HCT116 (cell line): ENCODE measurements at regions not wholly inside any gene's neighbourhood (a gene's known extent, or its start where the extent isn't known, plus 50 kb on each side); places are given as distances from the start of the nearest gene placed in this dataset.

Experiments
- ATAC-seq: fragments of 200-7000 bp; cut with Tn5 transposase; 2 replicates; pipeline ENCODE4 v1.9.1; 2020; ENCODE audit warnings: mild to moderate bottlenecking, moderate library complexity
- BruUV-seq: library from RNA; stranded (reverse); fragments of 400-500 nt; replicated peaks from 2 replicates; lab custom pipeline; 2021; lab: Mats Ljungman, UMichigan
- CTCF ChIA-PET: fragments of 300-600 bp; sonication (Branson Sonifier 250); formaldehyde crosslinking; loops from one replicate; lab custom pipeline; 2021; ENCODE audit warnings: antibody characterized with exemption; lab: Charles Lee
- POLR2A ChIA-PET: fragments of 300-600, 350-600 bp; sonication (Branson Sonifier 250); formaldehyde crosslinking; loops from one replicate; lab custom pipeline; 2021; ENCODE audit warnings: antibody characterized with exemption; lab: Charles Lee
- RAD21 ChIA-PET, 2 experiments: fragments of 300-600 bp; sonication (Branson Sonifier 250); formaldehyde crosslinking; loops; one replicate each; lab custom pipeline; 2023; ENCODE audit warnings: low total read pairs in 2 of 2; ENCODE audit not compliant: uncharacterized antibody in 2 of 2, unreplicated experiment in 2 of 2, low non-redundant PET in 1 of 2; lab: Charles Lee
- DNase-seq: peaks from one replicate; pipeline ENCODE4 v3.0.0-alpha.2; 2010; ENCODE audit warnings: low read depth, low spot score
- H2AFZ ChIP-seq: fragments of 200-600 bp; shearing (Covaris generic), sonication (generic); 2 replicates; pipeline ENCODE4 v1.6.1; 2017; ENCODE audit warnings: low read depth, mixed run types, mixed read lengths, antibody characterized with exemption, low read length; ENCODE audit not compliant: poor library complexity, severe bottlenecking
- H3K27ac ChIP-seq: 2 replicates; pipeline ENCODE4 v1.5.1; 2012; ENCODE audit warnings: low read depth, low read length
- H3K27me3 ChIP-seq: fragments of 200-600 bp; sonication (generic); 2 replicates; pipeline ENCODE4 v1.6.1; 2016; ENCODE audit warnings: mixed run types, low read length, mixed read lengths; ENCODE audit not compliant: insufficient read depth
- H3K36me3 ChIP-seq, 2 experiments: fragments of 200-500 bp in 1 of 2; fragments of 200-600 bp in 1 of 2; sonication (Bioruptor generic) in 1 of 2; sonication (generic) in 1 of 2; 2 replicates each; pipeline versions ENCODE4 v1.5.1 to v1.6.1; 2014 to 2016; ENCODE audit warnings: low read length in 2 of 2, inconsistent platforms in 1 of 2, mixed read lengths in 1 of 2, mixed run types in 1 of 2; ENCODE audit not compliant: insufficient read depth in 2 of 2, control insufficient read depth in 1 of 2
- H3K4me1 ChIP-seq, 2 experiments: fragments of 200-600 bp in 1 of 2; sonication (generic) in 1 of 2; 2 replicates each; pipeline versions ENCODE4 v1.5.1 to v1.6.1; 2012 to 2017; ENCODE audit warnings: low read length in 2 of 2, inconsistent platforms in 1 of 2, mild to moderate bottlenecking in 1 of 2, mixed read lengths in 1 of 2, mixed run types in 1 of 2, moderate library complexity in 1 of 2; ENCODE audit not compliant: insufficient read depth in 2 of 2, control insufficient read depth in 1 of 2
- H3K4me2 ChIP-seq: fragments of 200-600 bp; sonication (generic); 2 replicates; pipeline ENCODE4 v1.6.1; 2017; ENCODE audit warnings: mixed run types, low read length, mixed read lengths
- H3K4me3 ChIP-seq, 2 experiments: fragments of 200-600 bp in 1 of 2; sonication (generic) in 1 of 2; replicated peaks in 1 of 2; 2 replicates each; pipeline ENCODE4 v1.5.1; 2011 to 2016; ENCODE audit warnings: low read length in 2 of 2, control low read depth in 1 of 2, low read depth in 1 of 2, mild to moderate bottlenecking in 1 of 2, mixed read lengths in 1 of 2, mixed run types in 1 of 2
- H3K79me2 ChIP-seq: fragments of 200-600 bp; sonication (generic); 2 replicates; pipeline ENCODE4 v1.6.1; 2017; ENCODE audit warnings: mild to moderate bottlenecking, mixed run types, low read length, moderate library complexity, mixed read lengths; ENCODE audit not compliant: insufficient read depth
- H3K9ac ChIP-seq: fragments of 200-600 bp; sonication (generic); 2 replicates; pipeline ENCODE4 v1.6.1; 2016; ENCODE audit warnings: low read length, mixed read lengths
- H3K9me2 ChIP-seq: fragments of 200-600 bp; sonication (generic), shearing (Covaris generic); 2 replicates; pipeline ENCODE4 v1.6.1; 2017; ENCODE audit warnings: mixed run types, mild to moderate bottlenecking, moderate library complexity; ENCODE audit not compliant: insufficient read depth
- H3K9me3 ChIP-seq, 2 experiments: fragments of 200-500 bp in 1 of 2; fragments of 200-600 bp in 1 of 2; sonication (Bioruptor generic) in 1 of 2; sonication (generic) in 1 of 2; 2 replicates each; pipeline ENCODE4 v1.6.1; 2014 to 2017; ENCODE audit warnings: low read length in 2 of 2, mixed read lengths in 2 of 2, inconsistent platforms in 1 of 2, low read depth in 1 of 2, mild to moderate bottlenecking in 1 of 2, mixed run types in 1 of 2, moderate library complexity in 1 of 2; ENCODE audit not compliant: control insufficient read depth in 1 of 2, insufficient read depth in 1 of 2
- H4K20me1 ChIP-seq: fragments of 200-600 bp; sonication (generic), shearing (Covaris generic); 2 replicates; pipeline ENCODE4 v1.6.1; 2017; ENCODE audit warnings: mixed run types, mild to moderate bottlenecking, moderate library complexity; ENCODE audit not compliant: insufficient read depth
- ELF1 ChIP-seq: IDR thresholded peaks from 2 replicates; pipeline ENCODE4 v1.6.1; 2012; ENCODE audit warnings: low read depth, borderline replicate concordance
- EZH2 ChIP-seq: fragments of 200-600 bp; sonication (generic); IDR thresholded peaks from 2 replicates; pipeline ENCODE4 v1.6.1; 2017; ENCODE audit warnings: antibody characterized with exemption, mixed run types
- EZH2phosphoT487 ChIP-seq: fragments of 200-600 bp; IDR thresholded peaks from 2 replicates; pipeline ENCODE4 v1.6.1; 2018; ENCODE audit warnings: antibody characterized with exemption, borderline replicate concordance
- YY1 ChIP-seq: IDR thresholded peaks from 2 replicates; pipeline ENCODE4 v1.6.1; 2011; ENCODE audit warnings: low read length, low read depth, moderate library complexity, mild to moderate bottlenecking; ENCODE audit not compliant: insufficient replicate concordance; ENCODE audit errors: extremely low read depth
- intact Hi-C: fragments of 100-400 bp; cut with micrococcal nuclease; formaldehyde crosslinking; loops from 2 replicates; pipeline ENCODE4 v1.10.0; 2022
- TF ChIP-seq, protein P1 (sequence below): IDR thresholded peaks from 2 replicates; pipeline ENCODE4 v1.6.1; 2012; ENCODE audit warnings: low read depth
- TF ChIP-seq, protein P2 (sequence below), 3 experiments: fragments of 200-600 bp in 1 of 3; sonication (generic) in 1 of 3; IDR thresholded peaks in 2 of 3; conservative IDR thresholded peaks in 1 of 3; 2 replicates each; pipeline ENCODE4 v1.5.1; 2012 to 2017; ENCODE audit warnings: low read depth in 2 of 3, low read length in 2 of 3, antibody characterized with exemption in 1 of 3, borderline replicate concordance in 1 of 3, control low read depth in 1 of 3, mild to moderate bottlenecking in 1 of 3, mixed read lengths in 1 of 3, mixed run types in 1 of 3, moderate library complexity in 1 of 3; ENCODE audit not compliant: insufficient read depth in 1 of 3
- TF ChIP-seq, protein P3 (sequence below): IDR thresholded peaks from 2 replicates; pipeline ENCODE4 v1.6.1; 2012

DNA sequence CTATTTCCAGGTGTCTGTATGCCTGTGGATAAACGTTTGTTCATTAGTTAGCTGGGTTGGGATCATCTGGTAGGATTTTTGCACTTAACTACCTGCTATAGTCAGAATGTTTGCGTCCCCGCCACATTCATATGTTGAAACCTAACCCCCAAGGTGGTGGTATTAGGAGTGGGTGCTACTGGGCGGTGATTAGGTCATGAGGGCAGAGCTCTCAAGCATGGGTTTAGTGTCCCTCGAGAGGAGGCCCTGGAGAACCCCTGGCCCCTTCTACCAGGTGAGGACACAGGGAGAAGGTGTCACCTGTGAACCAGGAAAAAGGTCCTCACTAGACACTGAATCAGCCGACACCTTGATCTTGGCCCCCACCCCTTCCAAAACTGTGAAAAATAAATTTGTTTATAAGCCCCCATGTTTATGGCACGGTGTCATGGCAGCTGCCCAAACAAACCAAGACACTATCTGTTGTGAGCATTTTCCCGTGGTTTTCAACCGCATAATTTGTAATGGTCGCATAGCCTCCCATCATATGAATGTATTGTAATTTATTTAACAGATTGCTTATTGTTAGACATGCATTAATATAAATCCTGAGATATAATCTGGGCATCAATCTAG lies 92.7 kb upstream of the TRIM2 start:
- RAD21 ChIA-PET, result no interaction called here
- POLR2A ChIA-PET, result no interaction called here
- H3K4me3 ChIP-seq, result no peak overlapping the region

More for the DNA sequence above, 92.7 kb upstream of the TRIM2 start:
- CTCF ChIA-PET, result interaction anchor here (1.0 kb wide), 1 partner anchor 16 kb away, joined by 3 read pairs; no protein-coding TSS in a partner anchor
- TF ChIP-seq YY1, result no peak
- no peak for TF ChIP-seq ELF1
- TF ChIP-seq, protein P1, sequence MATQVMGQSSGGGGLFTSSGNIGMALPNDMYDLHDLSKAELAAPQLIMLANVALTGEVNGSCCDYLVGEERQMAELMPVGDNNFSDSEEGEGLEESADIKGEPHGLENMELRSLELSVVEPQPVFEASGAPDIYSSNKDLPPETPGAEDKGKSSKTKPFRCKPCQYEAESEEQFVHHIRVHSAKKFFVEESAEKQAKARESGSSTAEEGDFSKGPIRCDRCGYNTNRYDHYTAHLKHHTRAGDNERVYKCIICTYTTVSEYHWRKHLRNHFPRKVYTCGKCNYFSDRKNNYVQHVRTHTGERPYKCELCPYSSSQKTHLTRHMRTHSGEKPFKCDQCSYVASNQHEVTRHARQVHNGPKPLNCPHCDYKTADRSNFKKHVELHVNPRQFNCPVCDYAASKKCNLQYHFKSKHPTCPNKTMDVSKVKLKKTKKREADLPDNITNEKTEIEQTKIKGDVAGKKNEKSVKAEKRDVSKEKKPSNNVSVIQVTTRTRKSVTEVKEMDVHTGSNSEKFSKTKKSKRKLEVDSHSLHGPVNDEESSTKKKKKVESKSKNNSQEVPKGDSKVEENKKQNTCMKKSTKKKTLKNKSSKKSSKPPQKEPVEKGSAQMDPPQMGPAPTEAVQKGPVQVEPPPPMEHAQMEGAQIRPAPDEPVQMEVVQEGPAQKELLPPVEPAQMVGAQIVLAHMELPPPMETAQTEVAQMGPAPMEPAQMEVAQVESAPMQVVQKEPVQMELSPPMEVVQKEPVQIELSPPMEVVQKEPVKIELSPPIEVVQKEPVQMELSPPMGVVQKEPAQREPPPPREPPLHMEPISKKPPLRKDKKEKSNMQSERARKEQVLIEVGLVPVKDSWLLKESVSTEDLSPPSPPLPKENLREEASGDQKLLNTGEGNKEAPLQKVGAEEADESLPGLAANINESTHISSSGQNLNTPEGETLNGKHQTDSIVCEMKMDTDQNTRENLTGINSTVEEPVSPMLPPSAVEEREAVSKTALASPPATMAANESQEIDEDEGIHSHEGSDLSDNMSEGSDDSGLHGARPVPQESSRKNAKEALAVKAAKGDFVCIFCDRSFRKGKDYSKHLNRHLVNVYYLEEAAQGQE, result no peak
- no peak for TF ChIP-seq EZH2phosphoT487
- TF ChIP-seq, protein P2, sequence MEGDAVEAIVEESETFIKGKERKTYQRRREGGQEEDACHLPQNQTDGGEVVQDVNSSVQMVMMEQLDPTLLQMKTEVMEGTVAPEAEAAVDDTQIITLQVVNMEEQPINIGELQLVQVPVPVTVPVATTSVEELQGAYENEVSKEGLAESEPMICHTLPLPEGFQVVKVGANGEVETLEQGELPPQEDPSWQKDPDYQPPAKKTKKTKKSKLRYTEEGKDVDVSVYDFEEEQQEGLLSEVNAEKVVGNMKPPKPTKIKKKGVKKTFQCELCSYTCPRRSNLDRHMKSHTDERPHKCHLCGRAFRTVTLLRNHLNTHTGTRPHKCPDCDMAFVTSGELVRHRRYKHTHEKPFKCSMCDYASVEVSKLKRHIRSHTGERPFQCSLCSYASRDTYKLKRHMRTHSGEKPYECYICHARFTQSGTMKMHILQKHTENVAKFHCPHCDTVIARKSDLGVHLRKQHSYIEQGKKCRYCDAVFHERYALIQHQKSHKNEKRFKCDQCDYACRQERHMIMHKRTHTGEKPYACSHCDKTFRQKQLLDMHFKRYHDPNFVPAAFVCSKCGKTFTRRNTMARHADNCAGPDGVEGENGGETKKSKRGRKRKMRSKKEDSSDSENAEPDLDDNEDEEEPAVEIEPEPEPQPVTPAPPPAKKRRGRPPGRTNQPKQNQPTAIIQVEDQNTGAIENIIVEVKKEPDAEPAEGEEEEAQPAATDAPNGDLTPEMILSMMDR (IDR thresholded peaks at IDR 0.05 in 2 of 3, conservative IDR thresholded peaks at IDR 0.05 in 1 of 3; ENCODE audit: borderline replicate concordance in 1 of 3, insufficient read depth in 1 of 3, low read depth in 2 of 3, low read length in 2 of 3), result no peak
- no peak for TF ChIP-seq EZH2
- TF ChIP-seq, protein P3, sequence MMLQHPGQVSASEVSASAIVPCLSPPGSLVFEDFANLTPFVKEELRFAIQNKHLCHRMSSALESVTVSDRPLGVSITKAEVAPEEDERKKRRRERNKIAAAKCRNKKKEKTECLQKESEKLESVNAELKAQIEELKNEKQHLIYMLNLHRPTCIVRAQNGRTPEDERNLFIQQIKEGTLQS, result no peak
- no peak overlapping the region for H3K27ac ChIP-seq
- H3K27me3 ChIP-seq, result no peaks in the 10 kb centered on the region
- H3K4me2 ChIP-seq, result no peak overlapping the region
- ATAC-seq (no peak), DNase-seq (no peak)
- no peak overlapping the region for H3K9ac ChIP-seq
- H4K20me1 ChIP-seq, result no peaks in the 10 kb centered on the region
- no TSS peak for BruUV-seq
- H3K4me1 ChIP-seq, result peaks cover 10 to 26% of the 10 kb centered on the region in 2 experiments
- H3K36me3 ChIP-seq, result no peaks in the 10 kb centered on the region
- no peak overlapping the region for H2AFZ ChIP-seq
- no peaks in the 10 kb centered on the region for H3K9me3 ChIP-seq
- intact Hi-C loops, result no loop called here
- H3K79me2 ChIP-seq, result no peaks in the 10 kb centered on the region
- no peaks in the 10 kb centered on the region for H3K9me2 ChIP-seq
